ENCODE measurements at regions not wholly inside any gene's neighbourhood (a gene's known extent, or its start where the extent isn't known, plus 50 kb on each side); places are given as distances from the start of the nearest gene placed in this dataset.

GRCh38 chr9:115525111-115526058 is 407.4 kb upstream of the TNC start:
- no peak overlapping the region for H3K27ac ChIP-seq (ENCODE audit: low read depth, low read length)
- no peaks in the 10 kb centered on the region for H3K4me1 ChIP-seq (ENCODE audit: control insufficient read depth, insufficient read depth, low read length, unreplicated experiment)
- H3K27me3 ChIP-seq (ENCODE audit: insufficient read depth, low read length), result no peaks in the 10 kb centered on the region
- no peaks in the 10 kb centered on the region for H3K36me3 ChIP-seq (ENCODE audit: insufficient read depth, low read length)
- no peak overlapping the region for H3K4me3 ChIP-seq (ENCODE audit: low read depth, low read length)
- no peak overlapping the region for H2AFZ ChIP-seq (ENCODE audit: low read length, unreplicated experiment)
- no peaks in the 10 kb centered on the region for H3K79me2 ChIP-seq (ENCODE audit: control insufficient read depth, insufficient read depth, low read length, unreplicated experiment)

GRCh38 chr9:115531410-115532125 is 413.6 kb upstream of the TNC start:
- no peak overlapping the region for H3K4me3 ChIP-seq (ENCODE audit: low read depth, low read length)
- H3K27ac ChIP-seq (ENCODE audit: low read depth, low read length), result no peak overlapping the region
- no peaks in the 10 kb centered on the region for H3K79me2 ChIP-seq (ENCODE audit: control insufficient read depth, insufficient read depth, low read length, unreplicated experiment)
- no peaks in the 10 kb centered on the region for H3K27me3 ChIP-seq (ENCODE audit: insufficient read depth, low read length)
- H3K36me3 ChIP-seq (ENCODE audit: insufficient read depth, low read length), result no peaks in the 10 kb centered on the region
- no peak overlapping the region for H2AFZ ChIP-seq (ENCODE audit: low read length, unreplicated experiment)
- no peaks in the 10 kb centered on the region for H3K4me1 ChIP-seq (ENCODE audit: control insufficient read depth, insufficient read depth, low read length, unreplicated experiment)

DNA sequence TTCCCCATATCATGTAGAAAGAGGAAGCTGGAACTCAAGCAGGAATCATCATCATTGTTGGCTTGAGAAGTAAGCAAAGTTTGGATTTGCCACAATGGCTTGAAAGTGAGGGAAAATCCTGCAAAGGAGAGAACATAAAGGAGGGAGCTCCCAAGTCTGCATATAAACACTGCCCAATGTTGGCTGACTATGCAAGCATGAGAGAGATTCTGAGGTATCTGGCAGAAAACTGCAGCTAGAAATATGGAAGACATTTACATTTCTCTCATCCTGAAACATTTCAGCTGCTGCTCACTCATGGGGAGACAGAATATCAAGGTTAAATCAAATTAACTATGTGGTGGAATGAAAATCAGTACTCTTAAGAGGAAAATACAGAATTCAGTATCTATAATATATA is 415.6 kb upstream of the TNC start:
- no peak overlapping the region for H3K27ac ChIP-seq (ENCODE audit: low read depth, low read length)
- no peaks in the 10 kb centered on the region for H3K27me3 ChIP-seq (ENCODE audit: insufficient read depth, low read length)
- H3K79me2 ChIP-seq (ENCODE audit: control insufficient read depth, insufficient read depth, low read length, unreplicated experiment), result no peaks in the 10 kb centered on the region
- H3K4me1 ChIP-seq (ENCODE audit: control insufficient read depth, insufficient read depth, low read length, unreplicated experiment), result no peaks in the 10 kb centered on the region
- no peak overlapping the region for H3K4me3 ChIP-seq (ENCODE audit: low read depth, low read length)
- no peak overlapping the region for H2AFZ ChIP-seq (ENCODE audit: low read length, unreplicated experiment)
- H3K36me3 ChIP-seq (ENCODE audit: insufficient read depth, low read length), result no peaks in the 10 kb centered on the region

DNA sequence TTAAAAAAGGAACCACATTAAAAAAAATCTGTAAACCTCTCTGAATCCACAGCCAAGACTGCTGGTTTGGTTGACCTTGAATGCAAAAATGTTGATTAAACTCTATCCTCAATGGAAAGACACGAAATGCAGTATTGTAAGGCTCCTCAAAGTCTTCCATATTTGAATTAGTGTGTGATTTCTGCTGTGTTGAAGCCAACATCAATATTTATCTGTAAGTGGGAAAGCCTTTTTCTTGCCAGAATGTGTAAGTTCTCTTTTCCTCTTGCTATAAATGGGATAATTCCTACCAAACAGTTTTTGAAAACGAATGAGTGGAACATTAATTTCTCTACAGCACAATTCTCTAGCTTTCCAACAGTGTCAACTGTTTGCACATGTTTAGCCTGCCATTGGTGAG is 422.1 kb upstream of the TNC start:
- Histone ChIP-seq H3K4me3 (ENCODE audit: low read depth, low read length) (no peak overlapping the region), H2AFZ (ENCODE audit: low read length, unreplicated experiment) (no peak overlapping the region), H3K79me2 (ENCODE audit: control insufficient read depth, insufficient read depth, low read length, unreplicated experiment) (no peaks in the 10 kb centered on the region), H3K4me1 (ENCODE audit: control insufficient read depth, insufficient read depth, low read length, unreplicated experiment) (no peaks in the 10 kb centered on the region), H3K36me3 (ENCODE audit: insufficient read depth, low read length) (no peaks in the 10 kb centered on the region), H3K27me3 (ENCODE audit: insufficient read depth, low read length) (no peaks in the 10 kb centered on the region), H3K27ac (ENCODE audit: low read depth, low read length) (no peak overlapping the region)

GRCh38 chr9:115543511-115543910 is 425.6 kb upstream of the TNC start:
- H2AFZ ChIP-seq (ENCODE audit: low read length, unreplicated experiment), result no peak overlapping the region
- H3K36me3 ChIP-seq (ENCODE audit: insufficient read depth, low read length), result no peaks in the 10 kb centered on the region
- H3K4me1 ChIP-seq (ENCODE audit: control insufficient read depth, insufficient read depth, low read length, unreplicated experiment), result no peaks in the 10 kb centered on the region
- no peak overlapping the region for H3K4me3 ChIP-seq (ENCODE audit: low read depth, low read length)
- no peaks in the 10 kb centered on the region for H3K27me3 ChIP-seq (ENCODE audit: insufficient read depth, low read length)
- no peak overlapping the region for H3K27ac ChIP-seq (ENCODE audit: low read depth, low read length)
- no peaks in the 10 kb centered on the region for H3K79me2 ChIP-seq (ENCODE audit: control insufficient read depth, insufficient read depth, low read length, unreplicated experiment)

- no peaks in the 10 kb centered on the region for H3K79me2 ChIP-seq (ENCODE audit: control insufficient read depth, insufficient read depth, low read length, unreplicated experiment)
These were observed 430.8 kb upstream of the TNC start for GRCh38 chr9:115548609-115549260.

GRCh38 chr9:115551396-115551795 is 433.4 kb upstream of the TNC start:
- Histone ChIP-seq H3K4me1 (ENCODE audit: control insufficient read depth, insufficient read depth, low read length, unreplicated experiment) (no peaks in the 10 kb centered on the region), H3K4me3 (ENCODE audit: low read depth, low read length) (no peak overlapping the region), H3K27me3 (ENCODE audit: insufficient read depth, low read length) (peaks cover 7% of the 10 kb centered on the region; the same call in 1 of the 2 replicates), H3K36me3 (ENCODE audit: insufficient read depth, low read length) (no peaks in the 10 kb centered on the region), H3K79me2 (ENCODE audit: control insufficient read depth, insufficient read depth, low read length, unreplicated experiment) (no peaks in the 10 kb centered on the region), H3K27ac (ENCODE audit: low read depth, low read length) (no peak overlapping the region), H2AFZ (ENCODE audit: low read length, unreplicated experiment) (no peak overlapping the region)

More at GRCh38 chr9:115548609-115549260, 430.8 kb upstream of the TNC start:
- Histone ChIP-seq H3K36me3 (ENCODE audit: insufficient read depth, low read length) (no peaks in the 10 kb centered on the region), H2AFZ (ENCODE audit: low read length, unreplicated experiment) (no peak overlapping the region), H3K4me3 (ENCODE audit: low read depth, low read length) (no peak overlapping the region), H3K4me1 (ENCODE audit: control insufficient read depth, insufficient read depth, low read length, unreplicated experiment) (no peaks in the 10 kb centered on the region), H3K27me3 (ENCODE audit: insufficient read depth, low read length) (peaks cover 7% of the 10 kb centered on the region; the same call in 1 of the 2 replicates), H3K27ac (ENCODE audit: low read depth, low read length) (no peak overlapping the region)

DNA sequence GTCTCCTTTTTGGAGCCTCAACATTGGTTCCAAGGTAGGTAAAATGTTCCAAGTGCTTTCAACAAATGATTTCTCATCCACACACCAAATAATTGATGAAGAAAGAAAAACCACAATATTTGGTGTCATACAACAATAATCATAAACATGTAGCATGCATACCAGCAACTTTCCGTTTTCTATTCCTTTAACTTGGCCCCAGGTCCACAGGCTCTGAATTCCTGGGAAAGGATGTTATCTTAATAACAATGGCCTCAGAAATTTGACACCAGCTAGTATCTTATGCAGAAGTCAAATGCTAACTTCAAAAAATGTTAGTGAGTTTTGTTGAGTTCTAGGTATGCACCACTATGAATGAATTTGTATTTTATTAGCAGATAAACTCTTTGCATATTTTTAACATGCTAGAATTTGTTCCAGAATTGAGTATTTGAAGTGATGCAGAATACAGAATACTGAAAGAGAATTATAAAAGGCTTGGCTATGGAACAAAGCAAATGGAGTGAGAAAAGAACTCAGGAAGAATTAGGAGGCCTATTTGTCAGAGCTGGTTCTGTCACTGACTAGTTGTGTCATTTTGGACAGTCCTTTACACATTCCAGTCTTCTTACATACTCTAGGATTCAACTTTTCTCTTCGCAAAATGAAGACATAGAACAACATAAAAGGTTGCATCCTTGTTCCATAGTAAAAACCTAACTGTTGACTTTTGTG is 435.3 kb upstream of the TNC start:
- H3K4me3 ChIP-seq (ENCODE audit: low read depth, low read length), result no peak overlapping the region
- no peaks in the 10 kb centered on the region for H3K4me1 ChIP-seq (ENCODE audit: control insufficient read depth, insufficient read depth, low read length, unreplicated experiment)
- no peaks in the 10 kb centered on the region for H3K79me2 ChIP-seq (ENCODE audit: control insufficient read depth, insufficient read depth, low read length, unreplicated experiment)
- peaks cover 7% of the 10 kb centered on the region; the same call in 1 of the 2 replicates for H3K27me3 ChIP-seq (ENCODE audit: insufficient read depth, low read length)
- no peak overlapping the region for H2AFZ ChIP-seq (ENCODE audit: low read length, unreplicated experiment)
- H3K27ac ChIP-seq (ENCODE audit: low read depth, low read length), result no peak overlapping the region
- no peaks in the 10 kb centered on the region for H3K36me3 ChIP-seq (ENCODE audit: insufficient read depth, low read length)

- Histone ChIP-seq H3K27me3 (ENCODE audit: insufficient read depth, low read length) (peaks cover under 1% of the 10 kb centered on the region; the same call in 1 of the 2 replicates), H3K4me3 (ENCODE audit: low read depth, low read length) (no peak overlapping the region), H2AFZ (ENCODE audit: low read length, unreplicated experiment) (no peak overlapping the region), H3K79me2 (ENCODE audit: control insufficient read depth, insufficient read depth, low read length, unreplicated experiment) (no peaks in the 10 kb centered on the region), H3K27ac (ENCODE audit: low read depth, low read length) (no peak overlapping the region), H3K4me1 (ENCODE audit: control insufficient read depth, insufficient read depth, low read length, unreplicated experiment) (no peaks in the 10 kb centered on the region), H3K36me3 (ENCODE audit: insufficient read depth, low read length) (no peaks in the 10 kb centered on the region)
These were observed 438.5 kb upstream of the TNC start for GRCh38 chr9:115556432-115556831.

DNA sequence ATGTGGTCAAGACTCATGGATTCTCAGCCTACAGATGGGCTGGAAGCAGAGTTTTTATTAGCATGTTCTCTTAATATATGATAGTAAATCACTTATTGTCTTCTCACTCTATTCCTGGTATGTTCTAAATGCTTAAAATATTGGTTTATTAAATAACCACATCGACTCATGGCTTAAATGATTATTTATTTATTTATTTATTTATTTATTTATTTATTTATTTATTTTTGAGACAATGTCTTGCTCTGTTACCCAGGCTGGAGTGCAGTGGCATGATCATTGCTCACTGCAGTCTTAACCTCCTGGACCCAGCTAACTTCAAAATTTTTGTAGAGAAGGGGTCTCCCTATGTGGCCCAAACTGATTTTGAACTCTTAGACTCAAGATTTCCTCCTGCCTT is 457.2 kb upstream of the TNC start:
- H2AFZ ChIP-seq (ENCODE audit: low read length, unreplicated experiment), result no peak overlapping the region
- H3K4me1 ChIP-seq (ENCODE audit: control insufficient read depth, insufficient read depth, low read length, unreplicated experiment), result no peaks in the 10 kb centered on the region
- no peak overlapping the region for H3K4me3 ChIP-seq (ENCODE audit: low read depth, low read length)
- H3K27me3 ChIP-seq (ENCODE audit: insufficient read depth, low read length), result no peaks in the 10 kb centered on the region
- H3K79me2 ChIP-seq (ENCODE audit: control insufficient read depth, insufficient read depth, low read length, unreplicated experiment), result no peaks in the 10 kb centered on the region
- no peak overlapping the region for H3K27ac ChIP-seq (ENCODE audit: low read depth, low read length)
- H3K36me3 ChIP-seq (ENCODE audit: insufficient read depth, low read length), result no peaks in the 10 kb centered on the region
